ENCODE measurements at regions not wholly inside any gene's neighbourhood (a gene's known extent, or its start where the extent isn't known, plus 50 kb on each side); places are given as distances from the start of the nearest gene placed in this dataset.

DNA sequence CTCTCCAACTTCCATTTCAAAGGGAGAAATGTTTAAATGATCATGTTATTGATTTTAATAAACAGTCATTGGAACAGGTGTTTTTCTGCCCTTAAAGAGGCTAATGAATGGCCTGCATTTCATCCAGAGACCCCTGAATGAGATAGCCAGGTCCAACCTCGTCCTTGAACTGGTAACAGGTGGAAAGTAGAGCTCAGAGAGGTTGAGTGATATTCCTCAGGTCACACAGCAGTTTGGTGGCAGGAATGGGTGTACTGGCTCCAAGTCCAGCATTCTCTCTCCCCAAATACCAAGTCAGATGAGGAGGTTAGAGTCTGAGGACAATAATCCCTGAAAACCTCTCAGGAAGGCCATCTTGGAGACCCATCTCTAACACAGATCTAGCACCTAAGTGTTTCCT lies 81.7 kb upstream of the ANO1 start (continued):
- TF ChIP-seq, protein P1, sequence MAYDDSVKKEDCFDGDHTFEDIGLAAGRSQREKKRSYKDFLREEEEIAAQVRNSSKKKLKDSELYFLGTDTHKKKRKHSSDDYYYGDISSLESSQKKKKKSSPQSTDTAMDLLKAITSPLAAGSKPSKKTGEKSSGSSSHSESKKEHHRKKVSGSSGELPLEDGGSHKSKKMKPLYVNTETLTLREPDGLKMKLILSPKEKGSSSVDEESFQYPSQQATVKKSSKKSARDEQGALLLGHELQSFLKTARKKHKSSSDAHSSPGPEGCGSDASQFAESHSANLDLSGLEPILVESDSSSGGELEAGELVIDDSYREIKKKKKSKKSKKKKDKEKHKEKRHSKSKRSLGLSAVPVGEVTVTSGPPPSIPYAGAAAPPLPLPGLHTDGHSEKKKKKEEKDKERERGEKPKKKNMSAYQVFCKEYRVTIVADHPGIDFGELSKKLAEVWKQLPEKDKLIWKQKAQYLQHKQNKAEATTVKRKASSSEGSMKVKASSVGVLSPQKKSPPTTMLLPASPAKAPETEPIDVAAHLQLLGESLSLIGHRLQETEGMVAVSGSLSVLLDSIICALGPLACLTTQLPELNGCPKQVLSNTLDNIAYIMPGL (CRISPR knock-in tag; IDR thresholded peaks at IDR 0.05; ENCODE audit: borderline replicate concordance in 1 of 2, low read depth in 1 of 2): no peak

DNA sequence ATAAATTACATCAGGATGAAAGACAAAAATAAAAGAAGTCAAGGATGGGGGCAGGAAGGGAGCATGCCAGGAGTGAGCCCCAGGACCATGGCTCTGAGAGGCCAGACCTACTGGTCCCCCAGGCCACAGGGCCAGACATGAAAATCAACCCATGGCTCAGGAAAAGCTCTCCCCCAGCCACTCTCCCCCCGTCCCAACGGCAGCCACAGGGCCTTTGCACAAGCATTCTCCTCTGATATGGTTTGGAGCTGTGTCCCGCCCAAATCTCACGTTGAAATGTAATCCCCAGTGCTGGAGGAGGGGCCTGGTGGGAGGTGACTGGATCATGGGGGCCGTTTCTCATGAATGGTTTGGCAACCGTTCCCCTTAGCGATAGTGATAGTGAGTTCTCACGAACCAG lies 80.8 kb upstream of the ANO1 start:
- no peaks in the 10 kb centered on the region for H4K20me1 ChIP-seq (ENCODE audit: insufficient read depth, low read length)
- TF ChIP-seq, protein P2, sequence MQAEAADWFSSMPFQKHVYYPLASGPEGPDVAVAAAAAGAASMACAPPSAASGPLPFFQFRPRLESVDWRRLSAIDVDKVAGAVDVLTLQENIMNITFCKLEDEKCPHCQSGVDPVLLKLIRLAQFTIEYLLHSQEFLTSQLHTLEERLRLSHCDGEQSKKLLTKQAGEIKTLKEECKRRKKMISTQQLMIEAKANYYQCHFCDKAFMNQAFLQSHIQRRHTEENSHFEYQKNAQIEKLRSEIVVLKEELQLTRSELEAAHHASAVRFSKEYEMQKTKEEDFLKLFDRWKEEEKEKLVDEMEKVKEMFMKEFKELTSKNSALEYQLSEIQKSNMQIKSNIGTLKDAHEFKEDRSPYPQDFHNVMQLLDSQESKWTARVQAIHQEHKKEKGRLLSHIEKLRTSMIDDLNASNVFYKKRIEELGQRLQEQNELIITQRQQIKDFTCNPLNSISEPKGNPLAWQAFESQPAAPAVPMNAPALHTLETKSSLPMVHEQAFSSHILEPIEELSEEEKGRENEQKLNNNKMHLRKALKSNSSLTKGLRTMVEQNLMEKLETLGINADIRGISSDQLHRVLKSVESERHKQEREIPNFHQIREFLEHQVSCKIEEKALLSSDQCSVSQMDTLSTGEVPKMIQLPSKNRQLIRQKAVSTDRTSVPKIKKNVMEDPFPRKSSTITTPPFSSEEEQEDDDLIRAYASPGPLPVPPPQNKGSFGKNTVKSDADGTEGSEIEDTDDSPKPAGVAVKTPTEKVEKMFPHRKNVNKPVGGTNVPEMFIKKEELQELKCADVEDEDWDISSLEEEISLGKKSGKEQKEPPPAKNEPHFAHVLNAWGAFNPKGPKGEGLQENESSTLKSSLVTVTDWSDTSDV (CRISPR knock-in tag; IDR thresholded peaks at IDR 0.05): no peak
- TF ChIP-seq ZSCAN20 (CRISPR knock-in tag; IDR thresholded peaks at IDR 0.05; ENCODE audit: borderline replicate concordance) (no peak), ZFP82 (CRISPR knock-in tag; IDR thresholded peaks at IDR 0.05; ENCODE audit: borderline replicate concordance) (no peak), ZNF839 (CRISPR knock-in tag; IDR thresholded peaks at IDR 0.05; ENCODE audit: borderline replicate concordance) (no peak), DNMT3B (CRISPR knock-in tag; conservative IDR thresholded peaks at IDR 0.05) (no peak), ONECUT2 (CRISPR knock-in tag; IDR thresholded peaks at IDR 0.05) (no peak)
- TF ChIP-seq, protein P3, sequence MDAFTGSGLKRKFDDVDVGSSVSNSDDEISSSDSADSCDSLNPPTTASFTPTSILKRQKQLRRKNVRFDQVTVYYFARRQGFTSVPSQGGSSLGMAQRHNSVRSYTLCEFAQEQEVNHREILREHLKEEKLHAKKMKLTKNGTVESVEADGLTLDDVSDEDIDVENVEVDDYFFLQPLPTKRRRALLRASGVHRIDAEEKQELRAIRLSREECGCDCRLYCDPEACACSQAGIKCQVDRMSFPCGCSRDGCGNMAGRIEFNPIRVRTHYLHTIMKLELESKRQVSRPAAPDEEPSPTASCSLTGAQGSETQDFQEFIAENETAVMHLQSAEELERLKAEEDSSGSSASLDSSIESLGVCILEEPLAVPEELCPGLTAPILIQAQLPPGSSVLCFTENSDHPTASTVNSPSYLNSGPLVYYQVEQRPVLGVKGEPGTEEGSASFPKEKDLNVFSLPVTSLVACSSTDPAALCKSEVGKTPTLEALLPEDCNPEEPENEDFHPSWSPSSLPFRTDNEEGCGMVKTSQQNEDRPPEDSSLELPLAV (CRISPR knock-in tag; conservative IDR thresholded peaks at IDR 0.05; ENCODE audit: low read depth): no peak
- WGBS (ENCODE audit: low lambda C conversion rate): 27% methylated on average over 8 of the region's 8 CpGs
- DNase-seq (ENCODE audit: low spot score): no peak
- H2AFZ ChIP-seq (ENCODE audit: low read length): no peak overlapping the region
- peaks cover 0 to 3% of the 10 kb centered on the region in 2 experiments; a peak in 2 of 5 replicates for H3K27me3 ChIP-seq (ENCODE audit: control insufficient read depth in 1 of 2, insufficient read depth in 2 of 2, low read length in 2 of 2)
- CTCF ChIA-PET (ENCODE audit: low intra/inter-chr PET ratio, low total read pairs): no interaction called here
- no peaks in the 10 kb centered on the region for H3K4me1 ChIP-seq (ENCODE audit: insufficient read depth, low read length)
- H3K79me2 ChIP-seq (ENCODE audit: insufficient read depth, low read length): no peaks in the 10 kb centered on the region
- BruUV-seq (replicated peaks): no TSS peak
- no peak overlapping the region for H3K4me2 ChIP-seq (ENCODE audit: low read depth, low read length)
- peaks cover 4% of the 10 kb centered on the region; the same call in 1 of the 2 replicates for H3K9me3 ChIP-seq (ENCODE audit: low read length)
- intact Hi-C loops (cut with micrococcal nuclease; ENCODE audit: unreplicated experiment) (no loop called here), in situ Hi-C loops (cut with HindIII; ENCODE audit: extremely low pct_ligation_motif_present, low pct_unique_long_range_greater_than_20kb) (no loop called here)
- no peak for ATAC-seq
- no peak for FAIRE-seq
- no peaks in the 10 kb centered on the region for H3K36me3 ChIP-seq (replicated peaks in 1 of 2; ENCODE audit: control insufficient read depth in 1 of 2, insufficient read depth in 2 of 2, low read length in 2 of 2)
- H3K9ac ChIP-seq (ENCODE audit: insufficient read depth, low read depth, low read length): no peak overlapping the region
- H3K27ac ChIP-seq (ENCODE audit: extremely low read length, insufficient read depth, low read length): no peak overlapping the region
- H3K4me3 ChIP-seq (replicated peaks in 1 of 3; ENCODE audit: insufficient read depth in 1 of 3, low read depth in 2 of 3, low read length in 3 of 3): no peak overlapping the region
- POLR2A ChIA-PET: no interaction called here

Data from HepG2 (cell line).